C1 segment of cervical spinal cord (tissue), 14 donors: ENCODE measurements at regions not wholly inside any gene's neighbourhood (a gene's known extent, or its start where the extent isn't known, plus 50 kb on each side); places are given as distances from the start of the nearest gene placed in this dataset.

Source experiments
- DNase-seq, 14 donors: peaks; one replicate each; lab custom pipeline; 2025; lab: John Stamatoyannopoulos, UW

- no peak for DNase-seq
These were observed 119.9 kb upstream of the ANKRD55 start for GRCh38 chr5:56352808-56353590.

- no peak for DNase-seq
These were observed 117.6 kb upstream of the ANKRD55 start for GRCh38 chr5:56350597-56351170.

GRCh38 chr5:56350011-56350596 is 117.0 kb upstream of the ANKRD55 start:
- DNase-seq, result no peak

GRCh38 chr5:56349461-56349860 is 116.3 kb upstream of the ANKRD55 start:
- no peak for DNase-seq

- DNase-seq, result no peak
These were observed 113.8 kb upstream of the ANKRD55 start for GRCh38 chr5:56346741-56347535.

- no peak for DNase-seq
These were observed 113.0 kb upstream of the ANKRD55 start for GRCh38 chr5:56346044-56346710.

- DNase-seq, result no peak
These were observed 112.2 kb upstream of the ANKRD55 start for GRCh38 chr5:56345352-56345751.

GRCh38 chr5:56344594-56344993 is 111.5 kb upstream of the ANKRD55 start:
- DNase-seq, result no peak

- no peak for DNase-seq
These were observed 110.9 kb upstream of the ANKRD55 start for GRCh38 chr5:56343988-56344387.

GRCh38 chr5:56342616-56343015 is 109.5 kb upstream of the ANKRD55 start:
- no peak for DNase-seq

GRCh38 chr5:56340196-56340980 is 107.3 kb upstream of the ANKRD55 start:
- DNase-seq, result no peak

- no peak for DNase-seq
These were observed 106.6 kb upstream of the ANKRD55 start for GRCh38 chr5:56339732-56340131.

- no peak for DNase-seq
These were observed 104.7 kb upstream of the ANKRD55 start for GRCh38 chr5:56337715-56338319.

GRCh38 chr5:56335212-56335611 is 102.1 kb upstream of the ANKRD55 start:
- no peak for DNase-seq

GRCh38 chr5:56330806-56331205 is 97.7 kb upstream of the ANKRD55 start:
- no peak for DNase-seq

GRCh38 chr5:56330167-56330566 is 97.0 kb upstream of the ANKRD55 start:
- DNase-seq, result peak in 1 of 14 donors; percentile 26

- DNase-seq, result no peak
These were observed 96.5 kb upstream of the ANKRD55 start for GRCh38 chr5:56329652-56330051.

GRCh38 chr5:56328753-56329560 is 95.8 kb upstream of the ANKRD55 start:
- no peak for DNase-seq

- no peak for DNase-seq
These were observed 94.7 kb upstream of the ANKRD55 start for GRCh38 chr5:56327809-56328208.

GRCh38 chr5:56326770-56327169 is 93.6 kb upstream of the ANKRD55 start:
- DNase-seq, result no peak
